RWPE1 (cell line): ENCODE measurements at regions not wholly inside any gene's neighbourhood (a gene's known extent, or its start where the extent isn't known, plus 50 kb on each side); places are given as distances from the start of the nearest gene placed in this dataset.
"Not testable (repeated sequence)": the region's sequence is repeated elsewhere in the genome, so short reads cannot be mapped to it uniquely, and the experiment has no call there.

Experiments used
- CTCF ChIA-PET: fragments of 350-600 bp; sonication (Branson Sonifier 250); formaldehyde crosslinking; extraction: SDS; loops from one replicate; lab custom pipeline; 2021; lab: Yijun Ruan, JAX
- POLR2A ChIA-PET: fragments of 400-600 bp; formaldehyde crosslinking; extraction: SDS; loops from one replicate; lab custom pipeline; 2020; ENCODE audit warnings: antibody characterized with exemption; ENCODE audit not compliant: low non-redundant PET; lab: Yijun Ruan, JAX
- DNase-seq: peaks from one replicate; pipeline ENCODE4 v3.0.0; 2012; ENCODE audit warnings: low spot score
- H3K27ac ChIP-seq: fragments of 450-650 bp; 2 replicates; pipeline ENCODE4 v1.5.1; 2017
- TF ChIP-seq, protein P1 (sequence below): fragments of 450-650 bp; conservative IDR thresholded peaks from 2 replicates; pipeline ENCODE4 v1.5.1; 2017; ENCODE audit warnings: low read depth, mild to moderate bottlenecking

DNA sequence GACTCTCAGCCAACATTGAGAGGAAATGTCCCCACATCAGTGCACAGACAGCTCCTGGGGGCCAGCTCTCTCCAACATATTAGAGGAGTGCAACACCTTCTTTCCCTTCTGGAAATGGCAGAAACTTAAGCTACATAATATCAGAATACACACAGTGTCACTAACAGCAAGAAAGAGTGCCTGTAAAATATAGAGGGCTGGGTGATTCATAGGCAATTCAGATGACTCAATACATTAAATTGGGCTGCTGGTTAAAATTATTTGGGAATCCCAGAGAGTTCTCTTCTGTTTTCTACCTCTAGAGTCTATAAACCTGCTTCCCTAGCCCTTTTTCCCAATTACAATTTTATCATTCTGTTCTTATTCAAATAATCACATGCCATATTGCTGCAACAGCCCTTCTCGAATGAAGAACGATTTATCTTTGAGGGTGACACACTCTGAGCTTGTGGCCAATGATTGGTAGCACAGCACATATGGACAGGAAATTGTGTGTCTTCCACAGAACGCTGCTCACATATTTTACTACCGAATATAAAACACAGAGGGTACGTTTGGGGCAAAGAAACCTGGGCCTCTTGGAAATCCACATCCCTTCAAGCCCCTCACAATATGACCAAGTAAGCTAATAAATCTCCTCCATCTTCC lies 381.2 kb downstream of the MBD2 start:
- POLR2A ChIA-PET: no interaction called here
- no peak overlapping the region for H3K27ac ChIP-seq
- TF ChIP-seq, protein P1, sequence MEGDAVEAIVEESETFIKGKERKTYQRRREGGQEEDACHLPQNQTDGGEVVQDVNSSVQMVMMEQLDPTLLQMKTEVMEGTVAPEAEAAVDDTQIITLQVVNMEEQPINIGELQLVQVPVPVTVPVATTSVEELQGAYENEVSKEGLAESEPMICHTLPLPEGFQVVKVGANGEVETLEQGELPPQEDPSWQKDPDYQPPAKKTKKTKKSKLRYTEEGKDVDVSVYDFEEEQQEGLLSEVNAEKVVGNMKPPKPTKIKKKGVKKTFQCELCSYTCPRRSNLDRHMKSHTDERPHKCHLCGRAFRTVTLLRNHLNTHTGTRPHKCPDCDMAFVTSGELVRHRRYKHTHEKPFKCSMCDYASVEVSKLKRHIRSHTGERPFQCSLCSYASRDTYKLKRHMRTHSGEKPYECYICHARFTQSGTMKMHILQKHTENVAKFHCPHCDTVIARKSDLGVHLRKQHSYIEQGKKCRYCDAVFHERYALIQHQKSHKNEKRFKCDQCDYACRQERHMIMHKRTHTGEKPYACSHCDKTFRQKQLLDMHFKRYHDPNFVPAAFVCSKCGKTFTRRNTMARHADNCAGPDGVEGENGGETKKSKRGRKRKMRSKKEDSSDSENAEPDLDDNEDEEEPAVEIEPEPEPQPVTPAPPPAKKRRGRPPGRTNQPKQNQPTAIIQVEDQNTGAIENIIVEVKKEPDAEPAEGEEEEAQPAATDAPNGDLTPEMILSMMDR: no peak
- CTCF ChIA-PET: no interaction called here
- no peak for DNase-seq

DNA sequence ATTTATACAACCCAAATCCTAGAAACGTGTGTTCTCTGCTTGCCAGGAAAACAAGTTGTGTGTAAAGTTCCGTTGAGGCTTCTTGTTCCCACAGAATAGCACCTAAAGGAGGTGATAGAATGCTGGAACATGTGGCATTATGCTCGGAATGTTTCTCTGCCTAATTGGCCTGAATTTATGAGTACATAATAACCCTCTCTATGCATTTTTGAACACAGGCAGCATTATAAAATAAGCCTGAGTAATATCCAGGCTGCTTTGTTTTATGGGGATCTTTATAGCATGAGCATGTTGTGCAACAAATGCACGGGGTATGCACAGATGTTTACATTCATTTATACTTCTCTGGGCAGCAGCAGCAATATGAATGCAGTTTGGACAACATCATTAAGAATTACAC lies 385.7 kb downstream of the MBD2 start:
- ChIA-PET CTCF (interaction anchor here (0.8 kb wide), 1 partner anchor 465 kb away, joined by 4 read pairs; no protein-coding TSS in a partner anchor), POLR2A (no interaction called here)
- H3K27ac ChIP-seq: no peak overlapping the region
- TF ChIP-seq, protein P1: no peak
- DNase-seq: no peak

DNA sequence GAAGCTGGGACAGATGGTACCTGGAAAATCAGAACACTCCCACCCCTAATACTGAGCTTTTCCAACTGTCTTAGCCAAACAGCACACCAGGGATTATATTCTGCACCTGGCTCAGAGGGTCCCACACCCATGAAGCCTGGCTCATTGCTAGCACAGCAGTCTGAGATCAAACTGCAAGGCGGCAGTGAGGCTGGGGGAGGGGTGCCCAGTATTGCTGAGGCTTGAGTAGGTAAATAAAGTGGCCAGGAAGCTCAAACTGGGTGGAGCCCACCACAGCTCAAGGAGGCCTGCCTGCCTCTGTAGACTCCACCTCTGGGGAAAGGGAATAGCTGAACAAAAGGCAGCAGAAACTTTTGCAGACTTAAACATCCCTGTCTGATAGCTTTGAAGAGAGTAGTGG lies 403.3 kb downstream of the MBD2 start:
- POLR2A ChIA-PET, H3K27ac ChIP-seq, CTCF ChIA-PET, DNase-seq: not testable (repeated sequence)

DNA sequence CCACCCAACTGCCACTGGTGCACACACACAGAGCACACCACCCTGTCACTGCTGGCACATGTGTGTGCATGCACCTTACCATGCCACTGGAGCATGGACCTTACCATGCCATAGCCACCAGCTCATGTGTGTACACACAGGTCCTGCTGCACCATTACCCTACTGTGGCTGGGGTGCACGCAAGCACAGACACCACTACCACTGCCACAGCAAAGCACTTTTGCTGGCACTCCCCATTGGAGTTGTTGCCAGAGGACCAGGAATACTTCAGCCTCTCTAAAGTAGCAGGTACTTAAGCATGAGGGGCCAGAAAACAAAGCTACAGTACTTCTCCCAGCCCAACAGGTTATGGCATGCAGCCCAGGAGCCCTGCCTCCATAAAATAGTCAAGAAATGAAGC lies 404.8 kb downstream of the MBD2 start:
- CTCF ChIA-PET: no interaction called here
- POLR2A ChIA-PET: no interaction called here
- no peak overlapping the region for H3K27ac ChIP-seq
- TF ChIP-seq, protein P1: no peak
- DNase-seq: no peak

DNA sequence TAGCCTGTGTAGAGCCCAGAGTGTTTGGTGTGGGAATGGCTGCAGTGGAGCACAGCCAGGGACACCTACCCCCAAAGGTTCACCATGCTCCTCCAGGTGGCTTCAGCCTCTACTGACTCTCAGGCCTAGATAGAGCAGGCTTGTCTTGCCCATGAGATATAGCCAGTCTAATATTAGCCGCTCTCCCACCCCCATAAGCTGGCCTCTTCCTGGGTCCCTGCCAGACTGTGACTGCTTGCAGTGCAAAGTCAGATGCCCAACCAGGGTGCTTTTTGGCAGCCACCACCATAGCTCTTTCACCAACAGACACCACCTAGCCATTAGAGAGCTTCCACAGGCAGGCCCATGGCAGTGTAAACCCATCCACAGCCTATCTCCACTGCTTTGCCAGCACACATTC lies 405.3 kb downstream of the MBD2 start:
- TF ChIP-seq, protein P1: no peak
- ChIA-PET POLR2A (no interaction called here), CTCF (no interaction called here)
- DNase-seq: no peak
- H3K27ac ChIP-seq: no peak overlapping the region

DNA sequence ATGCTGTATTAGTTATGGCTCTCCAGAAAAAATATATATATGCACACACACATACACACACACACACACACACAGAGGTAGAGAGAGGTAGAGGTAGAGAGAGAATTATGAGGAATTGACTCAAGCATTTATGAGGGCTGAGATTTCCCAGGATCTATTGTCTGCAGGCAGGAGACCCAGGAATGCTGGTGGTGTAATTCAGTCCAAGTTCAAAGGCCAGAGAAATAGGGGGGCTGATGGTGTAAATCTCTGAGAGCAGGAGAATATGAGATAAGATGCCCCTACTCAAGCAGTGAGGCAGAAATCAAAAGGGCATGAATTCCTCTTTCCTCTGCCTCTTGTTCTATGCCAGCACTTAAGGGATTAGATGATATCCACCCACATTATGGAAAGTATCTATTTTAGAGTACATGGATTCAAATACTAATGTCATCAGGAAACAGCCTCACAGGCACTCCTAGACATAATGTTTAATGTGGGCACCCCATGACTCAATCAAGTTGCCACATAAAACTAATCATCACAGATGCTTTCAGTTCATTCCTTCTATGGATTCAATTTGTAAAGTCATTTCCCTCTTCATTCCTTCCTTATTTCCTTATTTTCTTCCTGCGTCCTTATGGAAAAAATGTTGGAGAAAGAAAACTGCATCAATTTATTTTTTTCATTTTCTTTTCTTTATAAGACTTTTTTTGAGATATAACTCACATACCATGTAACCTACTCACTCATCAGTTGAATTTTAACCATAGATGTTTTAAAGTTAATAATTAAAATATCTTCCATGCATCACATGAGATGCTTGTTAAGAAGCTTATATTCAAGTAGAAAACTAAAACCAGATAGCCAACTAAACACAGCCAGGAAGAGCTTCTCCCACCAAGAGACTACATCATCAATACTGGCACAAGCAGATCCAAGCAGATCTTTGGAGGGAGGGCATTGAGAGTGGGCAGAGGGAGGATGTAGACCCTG lies 406.2 kb downstream of the MBD2 start:
- ChIA-PET CTCF (no interaction called here), POLR2A (no interaction called here)

More for the DNA sequence above, 406.2 kb downstream of the MBD2 start:
- DNase-seq: no peak
- TF ChIP-seq, protein P1: no peak
- H3K27ac ChIP-seq: no peak overlapping the region
